ENCODE measurements at regions not wholly inside any gene's neighbourhood (a gene's known extent, or its start where the extent isn't known, plus 50 kb on each side); places are given as distances from the start of the nearest gene placed in this dataset.

DNA sequence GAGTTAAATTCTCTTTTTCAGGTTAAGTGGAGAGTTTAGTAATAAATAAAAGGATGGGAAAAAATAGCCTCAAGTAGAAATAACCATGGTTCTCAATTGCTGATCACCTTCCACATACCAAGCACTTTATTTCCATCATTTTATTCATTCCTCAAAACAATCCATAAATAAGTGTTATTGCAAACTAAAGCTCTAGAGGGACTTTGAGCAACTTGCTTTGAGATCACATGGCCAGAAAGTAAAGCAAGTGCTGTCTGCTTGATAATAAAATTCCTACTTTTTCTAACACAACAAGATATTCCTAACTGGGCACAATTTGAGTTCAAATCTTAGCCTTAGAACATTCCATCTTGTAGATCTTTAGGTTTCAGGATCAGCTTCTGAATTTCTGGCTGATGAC is 97.1 kb upstream of the C1orf87 start:
- Histone ChIP-seq H3K27me3 (replicated peaks in 2 of 5; ENCODE audit: control insufficient read depth in 4 of 5, insufficient read depth in 5 of 5, low read length in 4 of 5) (peaks cover 0 to 2% (median 0%) of the 10 kb centered on the region in 5 experiments), H3K36me3 (ENCODE audit: control insufficient read depth in 4 of 4, insufficient read depth in 4 of 4, low read length in 3 of 4) (no peaks in the 10 kb centered on the region), H3K4me1 (ENCODE audit: control extremely low read depth in 1 of 4, control insufficient read depth in 4 of 4, insufficient read depth in 4 of 4, low read length in 3 of 4) (no peaks in the 10 kb centered on the region), H3K27ac (ENCODE audit: insufficient read depth in 1 of 2, low read depth in 1 of 2, low read length in 2 of 2, poor library complexity in 1 of 2, severe bottlenecking in 2 of 2) (no peak overlapping the region), H3K4me3 (ENCODE audit: control insufficient read depth in 1 of 7, extremely low read depth in 1 of 7, insufficient read depth in 4 of 7, low read depth in 2 of 7, low read length in 6 of 7) (no peak overlapping the region), H3K9me3 (ENCODE audit: control extremely low read depth in 1 of 5, control insufficient read depth in 4 of 5, insufficient read depth in 2 of 5, low read depth in 1 of 5, low read length in 4 of 5) (no peaks in the 10 kb centered on the region)
- ChIA-PET CTCF (no interaction called here), POLR2A (no interaction called here)
- DNase-seq, result no peak

DNA sequence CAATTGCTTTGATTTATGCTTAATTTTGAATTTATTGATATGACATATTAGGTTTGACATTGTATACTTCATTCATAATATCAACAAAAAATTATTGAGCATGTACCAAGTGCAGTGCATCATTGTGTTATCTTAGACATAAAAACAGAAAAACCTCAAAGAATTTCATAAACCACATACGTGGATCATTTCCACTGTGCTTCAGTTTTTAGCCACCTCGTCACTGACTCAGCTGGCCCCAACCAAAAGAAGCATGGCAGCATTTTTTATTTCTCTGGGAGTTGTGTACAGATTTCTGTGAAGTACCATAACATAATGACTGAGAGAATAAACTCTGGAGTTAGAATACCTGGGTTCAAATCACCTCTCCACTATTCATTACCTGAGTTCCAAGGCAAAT is 95.6 kb upstream of the C1orf87 start:
- no peaks in the 10 kb centered on the region for H3K9me3 ChIP-seq (ENCODE audit: control extremely low read depth in 1 of 5, control insufficient read depth in 4 of 5, insufficient read depth in 2 of 5, low read depth in 1 of 5, low read length in 4 of 5)
- H3K27ac ChIP-seq (ENCODE audit: insufficient read depth in 1 of 2, low read depth in 1 of 2, low read length in 2 of 2, poor library complexity in 1 of 2, severe bottlenecking in 2 of 2), result no peak overlapping the region
- no peak overlapping the region for H3K4me3 ChIP-seq (ENCODE audit: control insufficient read depth in 1 of 7, extremely low read depth in 1 of 7, insufficient read depth in 4 of 7, low read depth in 2 of 7, low read length in 6 of 7)
- H3K4me1 ChIP-seq (ENCODE audit: control extremely low read depth in 1 of 4, control insufficient read depth in 4 of 4, insufficient read depth in 4 of 4, low read length in 3 of 4), result no peaks in the 10 kb centered on the region
- ChIA-PET POLR2A (no interaction called here), CTCF (no interaction called here)
- H3K36me3 ChIP-seq (ENCODE audit: control insufficient read depth in 4 of 4, insufficient read depth in 4 of 4, low read length in 3 of 4), result no peaks in the 10 kb centered on the region
- no peaks in the 10 kb centered on the region for H3K27me3 ChIP-seq (replicated peaks in 2 of 5; ENCODE audit: control insufficient read depth in 4 of 5, insufficient read depth in 5 of 5, low read length in 4 of 5)
- no peak for DNase-seq
- 80% methylated on average over 1 of the region's 2 CpGs for WGBS (ENCODE audit: insufficient coverage)

DNA sequence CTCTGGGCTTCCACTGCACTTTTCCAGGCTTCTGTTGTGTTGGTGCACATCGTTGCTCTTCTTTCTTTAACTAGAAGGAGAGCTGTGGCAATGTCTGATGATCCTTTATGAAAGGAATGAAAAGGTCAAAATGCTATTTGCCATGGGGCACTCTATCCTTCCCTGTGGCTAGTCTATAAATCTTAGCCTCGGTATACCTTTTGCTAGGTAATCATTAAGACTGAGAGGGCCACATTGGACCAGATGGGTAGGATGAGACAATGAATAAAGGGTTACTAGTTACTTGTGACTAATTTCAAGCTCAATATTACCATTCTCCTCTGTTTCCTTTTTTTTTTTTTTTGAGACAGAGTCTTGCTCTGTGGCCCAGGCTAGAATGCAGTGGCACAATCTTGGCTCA is 89.4 kb upstream of the C1orf87 start:
- no peak overlapping the region for H3K4me3 ChIP-seq (ENCODE audit: control insufficient read depth in 1 of 7, extremely low read depth in 1 of 7, insufficient read depth in 4 of 7, low read depth in 2 of 7, low read length in 6 of 7)
- no peaks in the 10 kb centered on the region for H3K4me1 ChIP-seq (ENCODE audit: control extremely low read depth in 1 of 4, control insufficient read depth in 4 of 4, insufficient read depth in 4 of 4, low read length in 3 of 4)
- H3K9me3 ChIP-seq (ENCODE audit: control extremely low read depth in 1 of 5, control insufficient read depth in 4 of 5, insufficient read depth in 2 of 5, low read depth in 1 of 5, low read length in 4 of 5), result no peaks in the 10 kb centered on the region
- 92% methylated on average over 2 of the region's 2 CpGs for WGBS (ENCODE audit: insufficient coverage)
- ChIA-PET POLR2A (no interaction called here), CTCF (no interaction called here)
- no peak for DNase-seq
- no peak overlapping the region for H3K27ac ChIP-seq (ENCODE audit: insufficient read depth in 1 of 2, low read depth in 1 of 2, low read length in 2 of 2, poor library complexity in 1 of 2, severe bottlenecking in 2 of 2)
- no peaks in the 10 kb centered on the region for H3K36me3 ChIP-seq (ENCODE audit: control insufficient read depth in 4 of 4, insufficient read depth in 4 of 4, low read length in 3 of 4)
- H3K27me3 ChIP-seq (replicated peaks in 2 of 5; ENCODE audit: control insufficient read depth in 4 of 5, insufficient read depth in 5 of 5, low read length in 4 of 5), result no peaks in the 10 kb centered on the region

DNA sequence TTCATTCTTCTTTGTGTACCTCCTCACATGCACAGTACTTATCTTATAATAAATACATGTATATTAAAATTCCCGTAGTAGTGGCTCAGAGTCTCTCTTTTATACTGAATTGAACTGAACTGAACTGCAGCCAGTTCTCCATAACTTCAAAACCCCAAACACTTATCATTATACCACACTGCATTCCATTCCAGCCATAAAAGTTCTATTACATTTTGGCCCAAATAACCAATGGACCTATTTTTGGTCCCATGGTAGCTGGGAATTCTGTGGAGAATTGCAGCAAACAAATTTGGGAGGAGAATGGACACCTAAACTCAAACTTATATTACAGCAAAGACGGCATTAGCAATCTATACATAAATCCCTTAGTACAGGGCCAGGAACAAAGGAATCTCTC is 86.6 kb upstream of the C1orf87 start:
- Histone ChIP-seq H3K27me3 (replicated peaks in 2 of 5; ENCODE audit: control insufficient read depth in 4 of 5, insufficient read depth in 5 of 5, low read length in 4 of 5) (no peaks in the 10 kb centered on the region), H3K4me3 (ENCODE audit: control insufficient read depth in 1 of 7, extremely low read depth in 1 of 7, insufficient read depth in 4 of 7, low read depth in 2 of 7, low read length in 6 of 7) (no peak overlapping the region), H3K27ac (ENCODE audit: insufficient read depth in 1 of 2, low read depth in 1 of 2, low read length in 2 of 2, poor library complexity in 1 of 2, severe bottlenecking in 2 of 2) (no peak overlapping the region), H3K4me1 (ENCODE audit: control extremely low read depth in 1 of 4, control insufficient read depth in 4 of 4, insufficient read depth in 4 of 4, low read length in 3 of 4) (no peaks in the 10 kb centered on the region), H3K36me3 (ENCODE audit: control insufficient read depth in 4 of 4, insufficient read depth in 4 of 4, low read length in 3 of 4) (no peaks in the 10 kb centered on the region), H3K9me3 (ENCODE audit: control extremely low read depth in 1 of 5, control insufficient read depth in 4 of 5, insufficient read depth in 2 of 5, low read depth in 1 of 5, low read length in 4 of 5) (no peaks in the 10 kb centered on the region)
- no peak for DNase-seq
- ChIA-PET CTCF (interaction anchor here (0.6 kb wide), 1 partner anchor 1930 kb away, joined by 3 read pairs; no protein-coding TSS in a partner anchor), POLR2A (interaction anchor here (0.8 kb wide), 1 partner anchor 12 kb away, joined by 4 read pairs; no protein-coding TSS in a partner anchor)
- WGBS (ENCODE audit: insufficient coverage), result no CpG with 5 or more reads among the region's 2 CpGs

DNA sequence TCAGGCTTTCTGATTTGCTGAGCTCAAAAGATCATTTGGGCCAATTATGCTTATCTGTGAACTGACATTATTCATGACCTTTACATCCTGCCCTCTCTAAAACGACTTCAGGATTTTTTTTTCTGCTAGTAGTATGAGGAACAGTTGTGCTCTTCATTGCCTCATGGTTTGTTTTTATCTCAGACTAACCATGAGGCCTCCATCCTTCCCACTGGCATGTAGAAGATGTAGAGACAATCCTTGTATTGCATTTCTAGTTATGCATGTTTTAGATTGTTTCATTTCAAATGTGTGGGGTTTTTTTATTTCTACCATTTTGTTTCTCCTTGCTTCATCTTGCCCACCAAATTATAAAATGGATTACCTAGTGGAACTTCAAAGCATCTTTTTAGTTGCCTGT is 82.8 kb upstream of the C1orf87 start:
- no CpG with 5 or more reads among the region's 1 CpG for WGBS (ENCODE audit: insufficient coverage)
- Histone ChIP-seq H3K4me1 (ENCODE audit: control extremely low read depth in 1 of 4, control insufficient read depth in 4 of 4, insufficient read depth in 4 of 4, low read length in 3 of 4) (no peaks in the 10 kb centered on the region), H3K9me3 (ENCODE audit: control extremely low read depth in 1 of 5, control insufficient read depth in 4 of 5, insufficient read depth in 2 of 5, low read depth in 1 of 5, low read length in 4 of 5) (no peaks in the 10 kb centered on the region), H3K36me3 (ENCODE audit: control insufficient read depth in 4 of 4, insufficient read depth in 4 of 4, low read length in 3 of 4) (no peaks in the 10 kb centered on the region), H3K4me3 (ENCODE audit: control insufficient read depth in 1 of 7, extremely low read depth in 1 of 7, insufficient read depth in 4 of 7, low read depth in 2 of 7, low read length in 6 of 7) (no peak overlapping the region), H3K27ac (ENCODE audit: insufficient read depth in 1 of 2, low read depth in 1 of 2, low read length in 2 of 2, poor library complexity in 1 of 2, severe bottlenecking in 2 of 2) (no peak overlapping the region), H3K27me3 (replicated peaks in 2 of 5; ENCODE audit: control insufficient read depth in 4 of 5, insufficient read depth in 5 of 5, low read length in 4 of 5) (no peaks in the 10 kb centered on the region)
- DNase-seq, result no peak
- CTCF ChIA-PET, result interaction anchor here (0.6 to 1.3 kb wide), 2 partner anchors 1295 to 1306 kb away, joined by 4 to 5 read pairs; no protein-coding TSS in a partner anchor
- POLR2A ChIA-PET, result no interaction called here

DNA sequence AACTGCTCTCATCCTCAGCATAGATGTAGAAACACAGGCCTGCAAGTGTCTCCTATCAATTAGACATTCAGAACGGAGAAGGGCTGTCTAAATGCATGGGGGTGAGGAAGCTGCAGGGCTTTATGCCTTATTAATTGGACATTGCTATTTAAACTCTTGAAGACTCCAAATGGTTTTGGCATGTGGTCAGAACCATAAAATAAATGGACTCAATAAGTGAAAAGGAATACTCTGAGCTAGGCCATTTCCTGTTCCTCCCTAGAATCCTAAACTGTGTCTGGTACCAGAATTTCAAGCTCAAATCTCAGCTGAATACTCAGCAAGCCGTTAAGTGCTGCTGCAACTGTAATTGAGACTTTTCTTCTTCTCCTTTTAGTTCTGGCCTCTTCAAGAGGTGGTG is 80.4 kb upstream of the C1orf87 start:
- CTCF ChIA-PET, result no interaction called here
- 100% methylated on average over 1 of the region's 2 CpGs for WGBS (ENCODE audit: insufficient coverage)
- H3K36me3 ChIP-seq (ENCODE audit: control insufficient read depth in 4 of 4, insufficient read depth in 4 of 4, low read length in 3 of 4), result no peaks in the 10 kb centered on the region
- no peaks in the 10 kb centered on the region for H3K9me3 ChIP-seq (ENCODE audit: control extremely low read depth in 1 of 5, control insufficient read depth in 4 of 5, insufficient read depth in 2 of 5, low read depth in 1 of 5, low read length in 4 of 5)
- H3K4me1 ChIP-seq (ENCODE audit: control extremely low read depth in 1 of 4, control insufficient read depth in 4 of 4, insufficient read depth in 4 of 4, low read length in 3 of 4), result peaks cover 0 to 7% (median 1%) of the 10 kb centered on the region in 4 experiments
- H3K4me3 ChIP-seq (ENCODE audit: control insufficient read depth in 1 of 7, extremely low read depth in 1 of 7, insufficient read depth in 4 of 7, low read depth in 2 of 7, low read length in 6 of 7), result no peak overlapping the region
- no peaks in the 10 kb centered on the region for H3K27me3 ChIP-seq (replicated peaks in 2 of 5; ENCODE audit: control insufficient read depth in 4 of 5, insufficient read depth in 5 of 5, low read length in 4 of 5)
- no peak overlapping the region for H3K27ac ChIP-seq (ENCODE audit: insufficient read depth in 1 of 2, low read depth in 1 of 2, low read length in 2 of 2, poor library complexity in 1 of 2, severe bottlenecking in 2 of 2)
- no peak for DNase-seq
- POLR2A ChIA-PET, result no interaction called here

DNA sequence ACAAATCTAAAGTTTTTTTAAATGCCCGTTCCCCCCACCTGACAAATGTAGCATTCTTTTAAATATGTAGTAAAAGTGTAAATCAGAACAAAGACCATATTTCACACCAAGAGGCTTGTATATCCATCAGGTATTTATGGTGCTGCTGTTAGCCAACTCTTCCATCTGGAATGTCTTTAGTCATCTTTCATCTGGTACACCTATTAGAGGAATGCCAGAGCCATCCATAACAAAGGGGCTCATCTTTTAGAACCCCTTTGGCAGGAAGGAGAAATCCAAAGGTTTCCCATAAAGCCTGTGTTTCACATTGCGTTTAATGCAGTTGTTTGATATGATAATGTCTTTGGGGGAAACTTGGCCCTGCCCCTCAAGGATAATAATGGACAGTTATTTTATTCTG is 79.3 kb upstream of the C1orf87 start:
- Histone ChIP-seq H3K36me3 (ENCODE audit: control insufficient read depth in 4 of 4, insufficient read depth in 4 of 4, low read length in 3 of 4) (no peaks in the 10 kb centered on the region), H3K4me1 (ENCODE audit: control extremely low read depth in 1 of 4, control insufficient read depth in 4 of 4, insufficient read depth in 4 of 4, low read length in 3 of 4) (peaks cover 0 to 7% (median 1%) of the 10 kb centered on the region in 4 experiments), H3K4me3 (ENCODE audit: control insufficient read depth in 1 of 7, extremely low read depth in 1 of 7, insufficient read depth in 4 of 7, low read depth in 2 of 7, low read length in 6 of 7) (no peak overlapping the region), H3K9me3 (ENCODE audit: control extremely low read depth in 1 of 5, control insufficient read depth in 4 of 5, insufficient read depth in 2 of 5, low read depth in 1 of 5, low read length in 4 of 5) (no peaks in the 10 kb centered on the region), H3K27me3 (replicated peaks in 2 of 5; ENCODE audit: control insufficient read depth in 4 of 5, insufficient read depth in 5 of 5, low read length in 4 of 5) (no peaks in the 10 kb centered on the region), H3K27ac (ENCODE audit: insufficient read depth in 1 of 2, low read depth in 1 of 2, low read length in 2 of 2, poor library complexity in 1 of 2, severe bottlenecking in 2 of 2) (no peak overlapping the region)
- no peak for DNase-seq
- no CpG with 5 or more reads among the region's 2 CpGs for WGBS (ENCODE audit: insufficient coverage)
- CTCF ChIA-PET, result interaction anchor here (1.1 kb wide), 1 partner anchor 23 kb away, joined by 3 read pairs; no protein-coding TSS in a partner anchor
- POLR2A ChIA-PET, result no interaction called here
